ENCODE measurements at regions not wholly inside any gene's neighbourhood (a gene's known extent, or its start where the extent isn't known, plus 50 kb on each side); places are given as distances from the start of the nearest gene placed in this dataset.
A peak's percentile ranks its signal among the peaks of the same experiment; 100 is the strongest.

DNA sequence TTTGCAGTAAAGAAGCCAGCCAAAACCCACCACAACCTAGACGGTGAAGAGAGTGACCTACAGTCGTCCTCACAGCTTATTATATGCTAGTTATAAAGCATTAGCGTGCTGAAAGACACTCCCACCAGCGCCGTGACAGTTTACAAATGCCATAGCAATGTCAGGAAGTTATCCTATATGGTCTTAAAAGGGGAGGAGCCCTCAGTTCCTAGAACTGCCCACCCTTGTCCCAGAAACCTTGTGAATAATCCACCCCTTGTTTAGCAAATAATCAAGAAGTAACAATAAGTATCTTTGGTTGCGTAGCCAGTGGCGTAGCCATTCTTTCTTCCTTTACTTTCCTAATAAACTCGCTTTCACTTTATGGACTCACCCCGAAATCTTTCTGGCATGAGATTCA, 227.9 kb upstream of the ARGLU1 start:
- peaks cover 11% of the 10 kb centered on the region for H3K27me3 ChIP-seq (ENCODE audit: control insufficient read depth, insufficient read depth, low read length)
- H3K4me3 ChIP-seq (ENCODE audit: insufficient read depth, low read depth, low read length), result peak overlapping the region; percentile 5; the same call in 1 of the 2 replicates
- DNase-seq, result no peak
- H3K36me3 ChIP-seq (replicated peaks; ENCODE audit: control insufficient read depth, insufficient read depth, low read length), result no peaks in the 10 kb centered on the region

DNA sequence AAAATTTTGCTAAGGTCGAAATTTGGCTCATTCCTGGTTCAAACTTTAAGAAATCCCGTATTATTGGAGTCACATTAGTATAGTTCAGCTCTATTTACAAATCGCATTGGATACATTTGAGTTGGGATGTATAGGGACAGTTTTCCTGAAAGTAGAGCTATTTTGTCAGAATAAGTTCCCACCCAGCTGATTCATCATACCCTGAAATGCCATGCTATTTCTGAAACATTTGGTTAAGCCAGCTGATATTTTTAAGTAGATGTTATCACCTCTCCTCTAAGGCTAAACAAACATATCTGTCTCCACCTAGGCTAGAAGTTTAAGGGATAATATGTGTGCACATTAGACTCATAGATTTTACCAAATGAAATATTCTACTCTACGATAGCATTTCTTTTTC, 226.2 kb upstream of the ARGLU1 start:
- Histone ChIP-seq H3K27me3 (ENCODE audit: control insufficient read depth, insufficient read depth, low read length) (peaks cover 9% of the 10 kb centered on the region), H3K36me3 (replicated peaks; ENCODE audit: control insufficient read depth, insufficient read depth, low read length) (no peaks in the 10 kb centered on the region), H3K4me3 (ENCODE audit: insufficient read depth, low read depth, low read length) (no peak overlapping the region)
- DNase-seq, result no peak

DNA sequence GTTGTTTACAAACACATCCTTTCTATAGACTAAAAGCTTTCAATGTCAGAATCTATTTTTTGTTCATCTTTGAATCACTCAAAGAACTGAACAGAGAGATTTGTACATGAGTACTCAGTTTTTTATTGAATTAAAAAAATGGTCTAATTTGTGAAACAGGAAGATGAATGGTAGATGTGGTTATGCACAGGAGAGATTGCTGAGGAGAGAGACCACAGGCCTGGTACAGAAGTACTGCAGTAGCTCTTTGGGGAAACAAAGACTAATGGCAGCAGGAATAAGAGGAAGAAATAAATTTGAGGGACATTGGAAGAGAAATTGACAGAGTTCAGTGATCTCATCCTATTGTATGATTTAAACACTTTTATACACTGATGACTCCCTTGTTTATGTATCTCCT, 222.0 kb upstream of the ARGLU1 start:
- H3K27me3 ChIP-seq (ENCODE audit: control insufficient read depth, insufficient read depth, low read length), result no peaks in the 10 kb centered on the region
- H3K36me3 ChIP-seq (replicated peaks; ENCODE audit: control insufficient read depth, insufficient read depth, low read length), result no peaks in the 10 kb centered on the region
- H3K4me3 ChIP-seq (ENCODE audit: insufficient read depth, low read depth, low read length), result no peak overlapping the region
- no peak for DNase-seq

DNA sequence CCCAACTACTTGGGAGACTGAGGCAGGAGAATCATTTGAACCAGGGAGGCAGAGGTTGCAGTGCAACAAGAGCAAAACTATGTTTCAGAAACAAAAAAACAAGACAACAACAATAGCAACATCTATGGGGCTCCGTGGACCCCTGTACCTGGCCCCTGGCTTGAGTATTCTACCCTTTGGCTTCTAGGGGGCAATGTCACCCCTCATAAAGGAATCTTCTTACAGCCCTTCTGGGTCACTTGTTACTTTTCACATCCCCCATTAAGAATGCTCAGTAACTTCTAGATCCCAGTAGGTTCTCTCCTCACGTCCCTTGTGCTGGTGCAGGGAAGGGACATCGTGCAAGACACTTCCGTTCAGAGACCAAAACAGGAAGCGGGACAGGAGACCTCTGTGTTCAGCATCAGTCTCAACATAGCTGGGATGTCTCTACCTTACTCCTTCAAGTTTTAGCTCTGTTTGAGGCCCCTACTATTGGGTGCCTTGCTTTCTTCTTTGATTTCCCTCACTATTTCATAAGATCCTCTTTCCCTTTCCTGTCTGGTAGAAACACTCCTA, 218.1 kb upstream of the ARGLU1 start:
- H3K27me3 ChIP-seq (ENCODE audit: control insufficient read depth, insufficient read depth, low read length), result no peaks in the 10 kb centered on the region
- DNase-seq, result no peak
- no peak overlapping the region for H3K4me3 ChIP-seq (ENCODE audit: insufficient read depth, low read depth, low read length)
- no peaks in the 10 kb centered on the region for H3K36me3 ChIP-seq (replicated peaks; ENCODE audit: control insufficient read depth, insufficient read depth, low read length)

DNA sequence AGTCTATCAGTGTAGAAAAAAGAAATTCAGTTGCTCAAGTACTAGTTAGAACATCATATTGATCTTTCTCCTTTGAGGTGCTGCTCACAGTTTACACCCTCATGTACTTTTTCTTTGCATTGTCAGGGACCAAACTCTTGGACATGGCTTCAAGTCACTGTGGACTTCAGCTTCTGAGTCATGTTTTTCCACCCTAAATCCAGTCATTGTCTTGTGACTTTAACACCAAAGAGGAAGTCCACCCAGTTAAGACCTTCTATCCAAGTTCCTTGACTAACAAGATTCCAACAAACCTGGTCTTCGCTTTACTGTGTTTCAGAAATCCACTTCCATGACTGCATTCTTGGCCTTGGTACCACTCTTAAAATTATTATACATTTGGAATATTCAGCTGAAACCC, 206.7 kb upstream of the ARGLU1 start:
- no peak for DNase-seq
- no peak overlapping the region for H3K4me3 ChIP-seq (ENCODE audit: insufficient read depth, low read depth, low read length)
- H3K27me3 ChIP-seq (ENCODE audit: control insufficient read depth, insufficient read depth, low read length), result no peaks in the 10 kb centered on the region
- H3K36me3 ChIP-seq (replicated peaks; ENCODE audit: control insufficient read depth, insufficient read depth, low read length), result no peaks in the 10 kb centered on the region

DNA sequence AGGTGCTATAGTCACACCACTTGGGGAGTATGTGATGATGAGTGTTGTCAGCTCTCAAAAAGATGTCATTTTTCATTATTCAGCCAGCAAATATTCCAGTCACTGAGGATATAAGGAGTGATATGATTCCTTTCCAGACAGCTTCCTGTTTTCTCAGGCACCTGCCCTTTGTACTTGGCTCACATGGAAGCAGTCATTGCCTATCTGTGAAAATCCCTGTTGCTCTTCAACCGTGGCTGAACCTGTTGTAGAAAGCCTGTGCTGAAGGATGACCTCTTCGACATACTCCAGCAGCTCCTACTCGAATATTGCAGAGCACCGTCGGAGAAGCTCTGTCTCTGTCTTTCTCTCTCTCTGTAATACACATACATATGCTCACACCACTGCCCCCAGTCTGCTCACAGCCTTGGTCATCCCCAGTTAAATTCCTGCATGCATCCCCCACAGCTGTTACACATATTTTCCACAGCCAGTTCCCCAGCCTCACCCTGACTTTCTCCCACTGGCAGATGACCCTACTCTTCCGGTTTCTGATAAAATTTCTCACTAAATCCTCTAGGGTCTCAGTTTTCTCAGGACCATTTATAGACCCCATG, 204.2 kb upstream of the ARGLU1 start:
- Histone ChIP-seq H3K4me3 (ENCODE audit: insufficient read depth, low read depth, low read length) (no peak overlapping the region), H3K27me3 (ENCODE audit: control insufficient read depth, insufficient read depth, low read length) (no peaks in the 10 kb centered on the region), H3K36me3 (replicated peaks; ENCODE audit: control insufficient read depth, insufficient read depth, low read length) (no peaks in the 10 kb centered on the region)
- DNase-seq, result no peak

DNA sequence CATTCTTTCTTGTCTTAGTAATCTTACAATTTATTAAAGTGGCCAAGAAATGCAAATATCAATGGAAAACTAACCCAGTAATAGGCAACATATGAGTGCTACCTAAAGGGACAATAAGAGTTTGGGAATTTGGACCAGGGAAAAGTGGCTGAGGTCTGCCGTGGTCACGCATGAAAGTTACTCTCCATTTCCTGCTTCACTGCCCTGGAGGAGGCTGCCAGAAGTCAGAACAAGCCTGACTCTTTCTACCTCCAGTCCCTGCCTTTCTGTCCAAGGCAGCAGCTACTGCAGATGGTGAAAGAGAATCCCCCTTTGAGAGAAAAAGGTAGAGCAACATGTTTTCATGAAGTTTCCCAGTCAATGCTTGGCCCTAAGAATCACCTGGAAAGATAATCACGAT, 201.1 kb upstream of the ARGLU1 start:
- H3K4me3 ChIP-seq (ENCODE audit: insufficient read depth, low read depth, low read length), result no peak overlapping the region
- DNase-seq, result no peak
- H3K36me3 ChIP-seq (replicated peaks; ENCODE audit: control insufficient read depth, insufficient read depth, low read length), result no peaks in the 10 kb centered on the region
- no peaks in the 10 kb centered on the region for H3K27me3 ChIP-seq (ENCODE audit: control insufficient read depth, insufficient read depth, low read length)

DNA sequence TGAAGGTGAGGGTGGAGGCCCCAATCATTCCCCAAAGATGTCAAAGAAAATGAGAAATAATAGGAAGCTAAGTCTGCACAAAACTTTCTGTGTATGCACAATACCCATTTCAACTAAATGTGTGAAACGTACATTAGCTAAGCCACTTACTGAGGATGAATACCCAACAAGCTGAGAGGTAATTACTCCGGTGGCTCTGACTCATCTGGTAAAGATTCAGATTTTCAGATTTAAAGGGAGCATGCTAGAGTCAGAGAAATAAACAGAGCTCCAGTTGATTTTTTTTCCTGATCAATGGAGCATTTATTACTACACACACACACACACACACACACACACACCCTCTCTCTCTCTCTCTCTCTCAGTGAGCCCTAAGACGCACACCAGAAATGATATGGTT, 194.8 kb upstream of the ARGLU1 start:
- Histone ChIP-seq H3K36me3 (replicated peaks; ENCODE audit: control insufficient read depth, insufficient read depth, low read length) (no peaks in the 10 kb centered on the region), H3K27me3 (ENCODE audit: control insufficient read depth, insufficient read depth, low read length) (no peaks in the 10 kb centered on the region; the same call in 1 of the 2 replicates), H3K4me3 (ENCODE audit: insufficient read depth, low read depth, low read length) (no peak overlapping the region)
- DNase-seq, result no peak

DNA sequence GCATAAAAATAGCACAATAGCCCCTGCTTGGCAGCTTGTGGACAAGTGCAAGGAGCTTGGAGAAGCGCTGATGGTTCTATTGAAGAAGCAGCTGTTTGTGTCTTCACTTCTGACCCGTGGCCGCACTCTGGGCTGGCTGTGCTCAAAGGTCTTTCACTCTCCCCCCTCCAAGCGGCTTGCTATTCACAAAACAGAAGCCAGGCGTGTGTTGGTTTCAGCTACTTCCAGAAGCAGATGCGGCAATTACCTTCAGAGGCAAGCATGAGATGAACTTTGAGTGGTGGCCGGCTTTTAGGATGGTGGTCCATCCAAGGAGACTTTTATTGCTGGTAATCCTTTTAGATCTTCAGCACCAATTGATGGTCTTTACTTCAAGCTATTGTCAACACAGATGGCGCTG, 188.5 kb upstream of the ARGLU1 start:
- Histone ChIP-seq H3K36me3 (replicated peaks; ENCODE audit: control insufficient read depth, insufficient read depth, low read length) (no peaks in the 10 kb centered on the region), H3K27me3 (ENCODE audit: control insufficient read depth, insufficient read depth, low read length) (no peaks in the 10 kb centered on the region), H3K4me3 (ENCODE audit: insufficient read depth, low read depth, low read length) (no peak overlapping the region)
- peak; percentile 12 for DNase-seq

DNA sequence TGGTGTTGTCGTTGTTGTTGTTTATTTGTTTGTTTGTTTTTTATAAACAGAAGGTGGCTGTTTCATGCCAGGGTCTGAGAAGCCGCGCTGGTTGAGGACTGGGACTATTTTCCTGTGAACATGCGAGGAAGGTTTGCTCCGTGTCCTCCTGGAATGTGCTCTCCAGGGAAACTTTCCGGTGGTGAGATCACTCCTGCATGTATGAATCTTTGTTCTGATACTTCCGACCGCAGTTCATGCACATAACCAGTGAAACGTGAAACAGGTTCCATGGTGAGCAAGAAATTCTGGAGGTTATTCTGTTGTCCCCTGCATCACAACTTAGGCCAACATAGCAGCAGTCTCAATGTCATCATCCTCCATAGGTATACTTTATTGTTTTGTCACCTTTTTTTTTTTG, 187.6 kb upstream of the ARGLU1 start:
- no peak for DNase-seq
- no peak overlapping the region for H3K4me3 ChIP-seq (ENCODE audit: insufficient read depth, low read depth, low read length)
- H3K27me3 ChIP-seq (ENCODE audit: control insufficient read depth, insufficient read depth, low read length), result no peaks in the 10 kb centered on the region
- H3K36me3 ChIP-seq (replicated peaks; ENCODE audit: control insufficient read depth, insufficient read depth, low read length), result no peaks in the 10 kb centered on the region

DNA sequence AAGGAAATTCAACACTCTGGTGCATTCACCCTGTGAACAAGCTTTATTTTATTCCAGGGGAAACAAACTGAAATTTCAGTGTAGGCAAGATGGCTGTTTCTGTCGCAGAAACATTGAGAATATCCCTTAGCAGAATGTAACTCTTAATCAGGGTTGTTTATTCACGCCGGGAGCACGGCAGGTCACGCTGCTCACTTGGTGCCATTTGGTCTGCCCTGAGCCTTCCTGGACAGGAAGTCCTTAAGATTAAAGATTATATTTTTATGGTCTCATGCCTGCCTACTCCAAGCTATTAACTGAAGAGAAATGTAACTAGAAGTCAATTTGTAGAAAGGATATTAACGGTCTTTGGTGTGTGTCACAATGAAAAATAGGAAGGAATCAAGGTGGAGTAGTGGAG, 185.3 kb upstream of the ARGLU1 start:
- Histone ChIP-seq H3K36me3 (replicated peaks; ENCODE audit: control insufficient read depth, insufficient read depth, low read length) (no peaks in the 10 kb centered on the region), H3K4me3 (ENCODE audit: insufficient read depth, low read depth, low read length) (no peak overlapping the region), H3K27me3 (ENCODE audit: control insufficient read depth, insufficient read depth, low read length) (no peaks in the 10 kb centered on the region)
- DNase-seq, result no peak

DNA sequence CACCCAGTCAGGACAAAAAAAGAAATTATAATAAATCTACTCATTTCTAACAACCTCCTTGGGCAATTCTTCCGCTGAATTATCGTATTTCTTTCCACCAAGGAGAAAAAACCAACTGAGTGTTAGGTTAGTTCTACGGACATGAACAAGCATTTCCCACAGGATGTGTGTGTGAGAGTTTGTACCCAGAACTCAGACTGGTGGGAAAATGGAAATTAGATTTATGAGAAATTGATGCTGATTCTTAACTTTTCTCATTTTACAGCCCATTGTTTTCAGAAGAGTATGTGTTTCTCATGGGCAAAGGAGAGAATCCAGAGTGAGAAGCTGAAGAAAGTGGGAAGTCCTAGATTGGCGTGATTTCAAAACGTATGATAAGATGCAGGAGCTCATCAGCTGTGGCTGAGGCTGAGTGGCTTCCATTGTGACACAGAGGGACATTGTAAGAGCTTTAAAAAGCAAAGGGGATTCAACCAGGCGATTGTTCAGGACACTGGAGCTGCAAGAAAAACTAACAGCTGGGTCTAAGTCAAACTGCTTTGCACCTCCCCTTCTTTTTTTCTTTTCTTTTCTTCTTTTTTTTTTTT, 184.7 kb upstream of the ARGLU1 start:
- Histone ChIP-seq H3K4me3 (ENCODE audit: insufficient read depth, low read depth, low read length) (no peak overlapping the region), H3K36me3 (replicated peaks; ENCODE audit: control insufficient read depth, insufficient read depth, low read length) (no peaks in the 10 kb centered on the region), H3K27me3 (ENCODE audit: control insufficient read depth, insufficient read depth, low read length) (no peaks in the 10 kb centered on the region)
- DNase-seq, result no peak

DNA sequence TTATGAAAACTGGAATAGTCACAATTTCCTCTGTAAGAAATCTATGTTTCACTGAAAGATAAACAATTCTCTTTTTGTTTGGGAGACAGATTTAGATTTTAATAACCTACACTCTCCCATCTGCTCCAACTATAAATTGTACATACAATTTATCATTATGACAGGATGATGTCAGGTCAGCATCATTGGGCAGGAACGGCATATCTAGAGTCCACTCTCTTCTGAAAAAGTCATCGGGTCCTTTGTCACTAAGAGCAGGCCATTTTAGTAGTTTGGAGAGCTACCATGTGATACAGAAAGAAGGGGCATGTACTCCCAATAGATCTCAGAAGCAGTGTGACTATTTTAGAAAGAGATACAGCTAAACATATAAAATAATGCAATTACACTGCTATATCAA, 180.8 kb upstream of the ARGLU1 start:
- Histone ChIP-seq H3K4me3 (ENCODE audit: insufficient read depth, low read depth, low read length) (no peak overlapping the region), H3K27me3 (ENCODE audit: control insufficient read depth, insufficient read depth, low read length) (no peaks in the 10 kb centered on the region), H3K36me3 (replicated peaks; ENCODE audit: control insufficient read depth, insufficient read depth, low read length) (no peaks in the 10 kb centered on the region)
- no peak for DNase-seq

DNA sequence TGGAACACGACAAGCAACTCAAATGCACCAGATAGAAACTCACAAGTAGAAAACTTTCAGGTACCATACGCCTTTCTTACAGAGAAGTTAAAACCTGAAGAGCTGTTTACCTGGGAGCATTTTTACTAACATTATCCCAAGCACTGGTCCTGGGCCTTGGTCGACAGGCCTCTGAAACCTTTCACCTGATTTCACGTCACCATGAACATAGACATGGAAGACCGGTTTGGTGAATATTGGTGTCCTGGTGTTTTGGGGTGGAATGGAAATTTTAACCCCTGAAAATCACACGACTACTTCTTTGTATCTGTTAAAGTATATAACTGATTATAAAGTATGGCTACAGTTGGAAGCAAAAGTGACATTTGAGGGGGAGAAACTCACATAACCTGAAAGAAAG, 176.6 kb upstream of the ARGLU1 start:
- H3K4me3 ChIP-seq (ENCODE audit: insufficient read depth, low read depth, low read length), result no peak overlapping the region
- H3K27me3 ChIP-seq (ENCODE audit: control insufficient read depth, insufficient read depth, low read length), result no peaks in the 10 kb centered on the region
- no peaks in the 10 kb centered on the region for H3K36me3 ChIP-seq (replicated peaks; ENCODE audit: control insufficient read depth, insufficient read depth, low read length)
- DNase-seq, result no peak

DNA sequence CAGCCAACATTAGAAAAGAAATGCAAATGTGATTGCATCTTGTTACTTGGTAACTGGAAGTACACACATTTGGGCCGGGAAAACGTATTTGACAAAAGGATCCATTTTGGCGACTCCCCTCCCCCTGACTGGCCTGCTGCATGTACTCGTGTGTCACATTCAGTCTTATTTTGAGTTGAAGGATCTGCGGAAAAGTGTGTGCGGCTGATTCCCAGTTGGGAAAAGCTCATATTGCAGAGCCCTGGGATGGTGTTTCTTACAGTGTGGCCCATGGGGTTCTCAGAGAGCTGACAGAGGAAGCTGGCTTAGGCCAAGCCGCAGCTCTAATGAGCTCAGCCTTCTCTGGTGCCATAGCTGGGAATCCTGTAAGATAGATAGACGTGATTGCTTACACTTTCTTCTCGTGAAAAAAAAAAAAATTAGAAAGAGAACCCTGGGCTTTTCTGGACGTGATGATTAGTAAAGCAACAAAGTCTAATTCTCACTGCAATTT, 170.3 kb upstream of the ARGLU1 start:
- H3K27me3 ChIP-seq (ENCODE audit: control insufficient read depth, insufficient read depth, low read length), result no peaks in the 10 kb centered on the region
- H3K36me3 ChIP-seq (replicated peaks; ENCODE audit: control insufficient read depth, insufficient read depth, low read length), result no peaks in the 10 kb centered on the region
- no peak overlapping the region for H3K4me3 ChIP-seq (ENCODE audit: insufficient read depth, low read depth, low read length)
- DNase-seq, result no peak

Data from H7 (cell line).